ENCODE measurements at regions not wholly inside any gene's neighbourhood (a gene's known extent, or its start where the extent isn't known, plus 50 kb on each side); places are given as distances from the start of the nearest gene placed in this dataset.

DNA sequence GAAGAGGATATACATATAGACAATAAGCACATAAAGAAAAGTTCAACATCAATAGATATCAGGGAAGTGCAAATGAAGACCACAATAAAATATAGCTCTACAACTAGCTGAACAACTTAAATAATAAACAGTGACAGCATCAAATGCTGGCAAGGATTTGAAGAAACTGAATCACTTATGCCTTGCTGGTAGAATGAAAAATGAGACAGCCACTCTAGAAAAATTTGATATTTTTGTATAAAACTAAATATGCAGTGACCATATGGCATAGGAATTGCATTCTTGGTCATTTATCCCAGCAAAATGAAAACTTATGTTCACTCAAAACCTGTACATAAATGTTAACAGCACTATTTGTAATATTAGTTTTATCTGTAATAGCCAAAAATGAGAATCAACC, 1102.0 kb downstream of the C4orf33 start:
- TF ChIP-seq CTCF (IDR thresholded peaks at IDR 0.05; ENCODE audit: low read depth, low read length) (no peak), POLR2A (IDR thresholded peaks at IDR 0.05; ENCODE audit: extremely low read depth, insufficient read length) (no peak), MYC (IDR thresholded peaks at IDR 0.05; ENCODE audit: low read depth, low read length) (no peak), MAX (IDR thresholded peaks at IDR 0.05; ENCODE audit: low read depth, low read length) (no peak)
